ENCODE measurements at regions not wholly inside any gene's neighbourhood (a gene's known extent, or its start where the extent isn't known, plus 50 kb on each side); places are given as distances from the start of the nearest gene placed in this dataset.
"Not testable (repeated sequence)": the region's sequence is repeated elsewhere in the genome, so short reads cannot be mapped to it uniquely, and the experiment has no call there.

- no peak overlapping the region for H3K4me3 ChIP-seq (ENCODE audit: extremely low read depth, insufficient read depth, low read length, poor library complexity, severe bottlenecking)
- H3K36me3 ChIP-seq (ENCODE audit: control insufficient read depth, insufficient read depth, low read length) = no peaks in the 10 kb centered on the region
- no peaks in the 10 kb centered on the region for H3K4me1 ChIP-seq (ENCODE audit: control insufficient read depth, insufficient read depth, low read length, poor library complexity, severe bottlenecking)
- H3K9me3 ChIP-seq (ENCODE audit: control insufficient read depth, low read length) = peaks cover 5% of the 10 kb centered on the region
- H3K27ac ChIP-seq (ENCODE audit: low read depth, low read length, severe bottlenecking) = no peak overlapping the region
These were observed 245.0 kb upstream of the ACTBL2 start for GRCh38 chr5:57727591-57727990.

GRCh38 chr5:57725658-57726504 is 243.3 kb upstream of the ACTBL2 start:
- Histone ChIP-seq H3K4me1 (ENCODE audit: control insufficient read depth, insufficient read depth, low read length, poor library complexity, severe bottlenecking) (no peaks in the 10 kb centered on the region), H3K36me3 (ENCODE audit: control insufficient read depth, insufficient read depth, low read length) (no peaks in the 10 kb centered on the region), H3K4me3 (ENCODE audit: extremely low read depth, insufficient read depth, low read length, poor library complexity, severe bottlenecking) (no peak overlapping the region), H3K27ac (ENCODE audit: low read depth, low read length, severe bottlenecking) (no peak overlapping the region), H3K9me3 (ENCODE audit: control insufficient read depth, low read length) (peaks cover 5% of the 10 kb centered on the region)
- WGBS, 2 experiments (ENCODE audit: insufficient coverage in 2 of 2) = 96 to 98% methylated on average over 4 to 5 of the region's 7 CpGs

GRCh38 chr5:57724836-57725235 is 242.2 kb upstream of the ACTBL2 start:
- Histone ChIP-seq H3K27ac (ENCODE audit: low read depth, low read length, severe bottlenecking) (no peak overlapping the region), H3K9me3 (ENCODE audit: control insufficient read depth, low read length) (peaks cover 5% of the 10 kb centered on the region)
- 94% methylated on average over 2 of the region's 2 CpGs for WGBS, 2 experiments (ENCODE audit: insufficient coverage in 2 of 2)

GRCh38 chr5:57721226-57721625 is 238.6 kb upstream of the ACTBL2 start:
- H3K36me3 ChIP-seq (ENCODE audit: control insufficient read depth, insufficient read depth, low read length) = no peaks in the 10 kb centered on the region
- 100% methylated on average over 1 of the region's 4 CpGs for WGBS, 2 experiments (ENCODE audit: insufficient coverage in 2 of 2)
- H3K4me3 ChIP-seq (ENCODE audit: extremely low read depth, insufficient read depth, low read length, poor library complexity, severe bottlenecking) = no peak overlapping the region
- no peaks in the 10 kb centered on the region for H3K4me1 ChIP-seq (ENCODE audit: control insufficient read depth, insufficient read depth, low read length, poor library complexity, severe bottlenecking)
- H3K27ac ChIP-seq (ENCODE audit: low read depth, low read length, severe bottlenecking) = no peak overlapping the region
- H3K9me3 ChIP-seq (ENCODE audit: control insufficient read depth, low read length) = no peaks in the 10 kb centered on the region

More at GRCh38 chr5:57724836-57725235, 242.2 kb upstream of the ACTBL2 start:
- no peaks in the 10 kb centered on the region for H3K36me3 ChIP-seq (ENCODE audit: control insufficient read depth, insufficient read depth, low read length)
- no peak overlapping the region for H3K4me3 ChIP-seq (ENCODE audit: extremely low read depth, insufficient read depth, low read length, poor library complexity, severe bottlenecking)
- no peaks in the 10 kb centered on the region for H3K4me1 ChIP-seq (ENCODE audit: control insufficient read depth, insufficient read depth, low read length, poor library complexity, severe bottlenecking)

GRCh38 chr5:57720656-57721055 is 238.0 kb upstream of the ACTBL2 start:
- no peak overlapping the region for H3K4me3 ChIP-seq (ENCODE audit: extremely low read depth, insufficient read depth, low read length, poor library complexity, severe bottlenecking)
- H3K36me3 ChIP-seq (ENCODE audit: control insufficient read depth, insufficient read depth, low read length) = no peaks in the 10 kb centered on the region
- WGBS, 2 experiments (ENCODE audit: insufficient coverage in 2 of 2) = 83 to 98% methylated on average over 4 of the region's 4 CpGs
- H3K4me1 ChIP-seq (ENCODE audit: control insufficient read depth, insufficient read depth, low read length, poor library complexity, severe bottlenecking) = no peaks in the 10 kb centered on the region
- H3K27ac ChIP-seq (ENCODE audit: low read depth, low read length, severe bottlenecking) = no peak overlapping the region
- no peaks in the 10 kb centered on the region for H3K9me3 ChIP-seq (ENCODE audit: control insufficient read depth, low read length)

GRCh38 chr5:57719216-57719615 is 236.6 kb upstream of the ACTBL2 start:
- Histone ChIP-seq H3K4me1 (ENCODE audit: control insufficient read depth, insufficient read depth, low read length, poor library complexity, severe bottlenecking) (no peaks in the 10 kb centered on the region), H3K27ac (ENCODE audit: low read depth, low read length, severe bottlenecking) (no peak overlapping the region), H3K4me3 (ENCODE audit: extremely low read depth, insufficient read depth, low read length, poor library complexity, severe bottlenecking) (no peak overlapping the region), H3K9me3 (ENCODE audit: control insufficient read depth, low read length) (no peaks in the 10 kb centered on the region), H3K36me3 (ENCODE audit: control insufficient read depth, insufficient read depth, low read length) (no peaks in the 10 kb centered on the region)
- WGBS, 2 experiments (ENCODE audit: insufficient coverage in 2 of 2) = 83 to 100% methylated on average over 1 of the region's 1 CpG

- Histone ChIP-seq H3K4me1 (ENCODE audit: control insufficient read depth, insufficient read depth, low read length, poor library complexity, severe bottlenecking) (no peaks in the 10 kb centered on the region), H3K27ac (ENCODE audit: low read depth, low read length, severe bottlenecking) (no peak overlapping the region), H3K9me3 (ENCODE audit: control insufficient read depth, low read length) (no peaks in the 10 kb centered on the region), H3K36me3 (ENCODE audit: control insufficient read depth, insufficient read depth, low read length) (no peaks in the 10 kb centered on the region), H3K4me3 (ENCODE audit: extremely low read depth, insufficient read depth, low read length, poor library complexity, severe bottlenecking) (no peak overlapping the region)
- no CpG with 5 or more reads among the region's 2 CpGs for WGBS, 2 experiments (ENCODE audit: insufficient coverage in 2 of 2)
These were observed 235.5 kb upstream of the ACTBL2 start for GRCh38 chr5:57718155-57718554.

GRCh38 chr5:57717555-57717954 is 234.9 kb upstream of the ACTBL2 start:
- WGBS, 2 experiments (ENCODE audit: insufficient coverage in 2 of 2) = 94% methylated on average over 3 of the region's 4 CpGs; no CpG with 5 or more reads in 1 of the 2 experiments
- no peak overlapping the region for H3K27ac ChIP-seq (ENCODE audit: low read depth, low read length, severe bottlenecking)

GRCh38 chr5:57716661-57717060 is 234.1 kb upstream of the ACTBL2 start:
- H3K4me3 ChIP-seq (ENCODE audit: extremely low read depth, insufficient read depth, low read length, poor library complexity, severe bottlenecking) = no peak overlapping the region
- no peaks in the 10 kb centered on the region for H3K36me3 ChIP-seq (ENCODE audit: control insufficient read depth, insufficient read depth, low read length)
- peaks cover 3% of the 10 kb centered on the region for H3K4me1 ChIP-seq (ENCODE audit: control insufficient read depth, insufficient read depth, low read length, poor library complexity, severe bottlenecking)
- no peak overlapping the region for H3K27ac ChIP-seq (ENCODE audit: low read depth, low read length, severe bottlenecking)
- WGBS, 2 experiments (ENCODE audit: insufficient coverage in 2 of 2) = 80% methylated on average over 1 of the region's 3 CpGs; no CpG with 5 or more reads in 1 of the 2 experiments
- H3K9me3 ChIP-seq (ENCODE audit: control insufficient read depth, low read length) = no peaks in the 10 kb centered on the region

More at GRCh38 chr5:57717555-57717954, 234.9 kb upstream of the ACTBL2 start:
- H3K36me3 ChIP-seq (ENCODE audit: control insufficient read depth, insufficient read depth, low read length) = no peaks in the 10 kb centered on the region
- no peaks in the 10 kb centered on the region for H3K9me3 ChIP-seq (ENCODE audit: control insufficient read depth, low read length)
- H3K4me3 ChIP-seq (ENCODE audit: extremely low read depth, insufficient read depth, low read length, poor library complexity, severe bottlenecking) = no peak overlapping the region
- H3K4me1 ChIP-seq (ENCODE audit: control insufficient read depth, insufficient read depth, low read length, poor library complexity, severe bottlenecking) = no peaks in the 10 kb centered on the region

- Histone ChIP-seq H3K36me3 (ENCODE audit: control insufficient read depth, insufficient read depth, low read length) (no peaks in the 10 kb centered on the region), H3K27ac (ENCODE audit: low read depth, low read length, severe bottlenecking) (no peak overlapping the region), H3K4me3 (ENCODE audit: extremely low read depth, insufficient read depth, low read length, poor library complexity, severe bottlenecking) (no peak overlapping the region), H3K9me3 (ENCODE audit: control insufficient read depth, low read length) (no peaks in the 10 kb centered on the region), H3K4me1 (ENCODE audit: control insufficient read depth, insufficient read depth, low read length, poor library complexity, severe bottlenecking) (peaks cover 9% of the 10 kb centered on the region)
- no CpG with 5 or more reads among the region's 2 CpGs for WGBS, 2 experiments (ENCODE audit: insufficient coverage in 2 of 2)
These were observed 232.7 kb upstream of the ACTBL2 start for GRCh38 chr5:57715296-57715695.

- WGBS, 2 experiments (ENCODE audit: insufficient coverage in 2 of 2) = 80 to 85% methylated on average over 1 to 3 of the region's 3 CpGs
- H3K9me3 ChIP-seq (ENCODE audit: control insufficient read depth, low read length); H3K36me3 ChIP-seq (ENCODE audit: control insufficient read depth, insufficient read depth, low read length); H3K27ac ChIP-seq (ENCODE audit: low read depth, low read length, severe bottlenecking); H3K4me1 ChIP-seq (ENCODE audit: control insufficient read depth, insufficient read depth, low read length, poor library complexity, severe bottlenecking); H3K4me3 ChIP-seq (ENCODE audit: extremely low read depth, insufficient read depth, low read length, poor library complexity, severe bottlenecking): not testable (repeated sequence)
These were observed 230.9 kb upstream of the ACTBL2 start for GRCh38 chr5:57713535-57713934.

All from mesodermal cell (in vitro differentiated cells).